Liver (tissue), 8 donors: ENCODE measurements at regions not wholly inside any gene's neighbourhood (a gene's known extent, or its start where the extent isn't known, plus 50 kb on each side); places are given as distances from the start of the nearest gene placed in this dataset.

ENCODE experiments used
- DNase-seq: peaks from one replicate; pipeline ENCODE4 v3.0.0-alpha.2; 2017; ENCODE audit warnings: low spot score
- H3K27ac ChIP-seq, 2 donors: one replicate each; pipeline ENCODE4 v1.7.0; 2013; ENCODE audit warnings: inconsistent platforms in 2 of 2, low read length in 2 of 2, control low read depth in 1 of 2, low read depth in 1 of 2, mild to moderate bottlenecking in 1 of 2
- H3K27me3 ChIP-seq, 4 donors: one replicate each; pipeline versions ENCODE4 v1.6.1 to v1.7.0; 2013; ENCODE audit warnings: low read length in 3 of 4, inconsistent platforms in 1 of 4, mild to moderate bottlenecking in 1 of 4, moderate library complexity in 1 of 4; ENCODE audit not compliant: control insufficient read depth in 4 of 4, insufficient read depth in 4 of 4
- H3K36me3 ChIP-seq, 4 donors: one replicate each; pipeline versions ENCODE4 v1.6.1 to v1.7.0; 2013; ENCODE audit warnings: low read length in 3 of 4, mild to moderate bottlenecking in 3 of 4, low read depth in 1 of 4, moderate library complexity in 1 of 4; ENCODE audit not compliant: control insufficient read depth in 4 of 4, insufficient read depth in 3 of 4
- H3K4me1 ChIP-seq, 4 donors: one replicate each; pipeline versions ENCODE4 v1.6.1 to v1.7.0; 2013; ENCODE audit warnings: low read length in 3 of 4, mild to moderate bottlenecking in 3 of 4, moderate library complexity in 1 of 4; ENCODE audit not compliant: control insufficient read depth in 4 of 4, insufficient read depth in 4 of 4
- H3K4me3 ChIP-seq, 3 donors: one replicate each; pipeline versions ENCODE4 v1.6.1 to v1.7.0; 2013; ENCODE audit warnings: low read length in 3 of 3, control low read depth in 1 of 3, low read depth in 1 of 3, mild to moderate bottlenecking in 1 of 3
- H3K9ac ChIP-seq, 2 donors: one replicate each; pipeline ENCODE4 v1.7.0; 2013; ENCODE audit warnings: low read length in 2 of 2, mild to moderate bottlenecking in 2 of 2, moderate library complexity in 2 of 2, control low read depth in 1 of 2, low read depth in 1 of 2
- H3K9me3 ChIP-seq, 4 donors: one replicate each; pipeline versions ENCODE4 v1.6.1 to v1.7.0; 2013; ENCODE audit warnings: low read length in 3 of 4; ENCODE audit not compliant: control insufficient read depth in 4 of 4
- EGR1 ChIP-seq, 2 donors: IDR thresholded peaks; 2 replicates each; pipeline ENCODE4 v1.6.1; 2016 to 2018; ENCODE audit warnings: antibody characterized with exemption in 2 of 2, low read depth in 2 of 2
- FOXA2 ChIP-seq: IDR thresholded peaks from 2 replicates; pipeline ENCODE4 v1.6.1; 2016; ENCODE audit warnings: antibody characterized with exemption
- HNF4G ChIP-seq: IDR thresholded peaks from 2 replicates; pipeline ENCODE4 v1.6.1; 2016; ENCODE audit warnings: antibody characterized with exemption
- JUND ChIP-seq, 2 donors: IDR thresholded peaks; 2 replicates each; pipeline ENCODE4 v1.6.1; 2016; ENCODE audit warnings: antibody characterized with exemption in 2 of 2
- RAD21 ChIP-seq, 2 donors: IDR thresholded peaks; 2 replicates each; pipeline ENCODE4 v1.6.1; 2016; ENCODE audit warnings: antibody characterized with exemption in 2 of 2, mild to moderate bottlenecking in 2 of 2
- TAF1 ChIP-seq: conservative IDR thresholded peaks from 2 replicates; pipeline ENCODE4 v1.6.1; 2016; ENCODE audit warnings: antibody characterized with exemption, mild to moderate bottlenecking
- WGBS: extraction: QIAGEN DNeasy Blood & Tissue Kit; methylation state at CpG from one replicate; pipeline ENCODE4 v1.1.7; 2013; 5-methylcytosine and 5-hydroxymethylcytosine counted together
- TF ChIP-seq, protein P1 (sequence below): fragments of 150-350 bp; IDR thresholded peaks from 2 replicates; pipeline ENCODE4 v1.5.1; 2017; ENCODE audit warnings: improper control_type of control experiment, low read depth, low read length; ENCODE audit not compliant: missing input control
- TF ChIP-seq, protein P2 (sequence below): IDR thresholded peaks from 2 replicates; pipeline ENCODE4 v1.6.1; 2016; ENCODE audit warnings: antibody characterized with exemption
- TF ChIP-seq, protein P3 (sequence below): IDR thresholded peaks from 2 replicates; pipeline ENCODE4 v1.6.1; 2016; ENCODE audit warnings: antibody characterized with exemption, mild to moderate bottlenecking
- TF ChIP-seq, protein P4 (sequence below): IDR thresholded peaks from 2 replicates; pipeline ENCODE4 v1.6.1; 2016; ENCODE audit warnings: antibody characterized with exemption
- TF ChIP-seq, protein P5 (sequence below): IDR thresholded peaks from 2 replicates; pipeline ENCODE4 v1.6.1; 2016; ENCODE audit warnings: antibody characterized with exemption
- donor health status: healthy.
- donor health status: healthy.
- donor health status: healthy.
- donor health status: healthy.
- donor health status: healthy.

DNA sequence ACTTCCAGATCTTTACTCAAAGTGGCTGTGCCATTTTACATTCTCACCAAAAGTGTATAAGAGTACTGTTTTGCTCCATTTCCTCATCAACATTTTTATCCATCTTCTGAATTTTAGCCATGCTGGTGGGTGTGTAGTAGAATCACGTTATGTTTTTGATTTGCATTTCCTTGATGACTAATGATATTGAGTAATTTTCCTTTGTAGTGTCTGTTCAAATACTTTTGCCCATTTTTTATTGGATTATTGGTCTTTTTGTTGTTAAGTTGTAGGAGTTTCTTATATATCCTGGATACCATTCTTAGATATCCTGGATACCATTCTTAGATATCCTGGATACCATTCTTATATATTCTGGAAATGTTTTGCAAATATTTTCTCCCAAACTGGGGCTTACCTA is 344.9 kb downstream of the LRRC3B start:
- no peaks in the 10 kb centered on the region for H3K4me1 ChIP-seq
- 64% methylated on average over 1 of the region's 1 CpG for WGBS
- H3K9me3 ChIP-seq: no peaks in the 10 kb centered on the region
- TF ChIP-seq JUND (IDR thresholded peaks at IDR 0.05) (no peak), RAD21 (IDR thresholded peaks at IDR 0.05) (no peak), TAF1 (no peak), EGR1 (IDR thresholded peaks at IDR 0.05; ENCODE audit: low read depth in 2 of 2) (no peak), HNF4G (no peak)
- TF ChIP-seq, protein P1, sequence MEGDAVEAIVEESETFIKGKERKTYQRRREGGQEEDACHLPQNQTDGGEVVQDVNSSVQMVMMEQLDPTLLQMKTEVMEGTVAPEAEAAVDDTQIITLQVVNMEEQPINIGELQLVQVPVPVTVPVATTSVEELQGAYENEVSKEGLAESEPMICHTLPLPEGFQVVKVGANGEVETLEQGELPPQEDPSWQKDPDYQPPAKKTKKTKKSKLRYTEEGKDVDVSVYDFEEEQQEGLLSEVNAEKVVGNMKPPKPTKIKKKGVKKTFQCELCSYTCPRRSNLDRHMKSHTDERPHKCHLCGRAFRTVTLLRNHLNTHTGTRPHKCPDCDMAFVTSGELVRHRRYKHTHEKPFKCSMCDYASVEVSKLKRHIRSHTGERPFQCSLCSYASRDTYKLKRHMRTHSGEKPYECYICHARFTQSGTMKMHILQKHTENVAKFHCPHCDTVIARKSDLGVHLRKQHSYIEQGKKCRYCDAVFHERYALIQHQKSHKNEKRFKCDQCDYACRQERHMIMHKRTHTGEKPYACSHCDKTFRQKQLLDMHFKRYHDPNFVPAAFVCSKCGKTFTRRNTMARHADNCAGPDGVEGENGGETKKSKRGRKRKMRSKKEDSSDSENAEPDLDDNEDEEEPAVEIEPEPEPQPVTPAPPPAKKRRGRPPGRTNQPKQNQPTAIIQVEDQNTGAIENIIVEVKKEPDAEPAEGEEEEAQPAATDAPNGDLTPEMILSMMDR: no peak
- TF ChIP-seq, protein P2, sequence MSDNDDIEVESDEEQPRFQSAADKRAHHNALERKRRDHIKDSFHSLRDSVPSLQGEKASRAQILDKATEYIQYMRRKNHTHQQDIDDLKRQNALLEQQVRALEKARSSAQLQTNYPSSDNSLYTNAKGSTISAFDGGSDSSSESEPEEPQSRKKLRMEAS: no peak
- TF ChIP-seq, protein P3, sequence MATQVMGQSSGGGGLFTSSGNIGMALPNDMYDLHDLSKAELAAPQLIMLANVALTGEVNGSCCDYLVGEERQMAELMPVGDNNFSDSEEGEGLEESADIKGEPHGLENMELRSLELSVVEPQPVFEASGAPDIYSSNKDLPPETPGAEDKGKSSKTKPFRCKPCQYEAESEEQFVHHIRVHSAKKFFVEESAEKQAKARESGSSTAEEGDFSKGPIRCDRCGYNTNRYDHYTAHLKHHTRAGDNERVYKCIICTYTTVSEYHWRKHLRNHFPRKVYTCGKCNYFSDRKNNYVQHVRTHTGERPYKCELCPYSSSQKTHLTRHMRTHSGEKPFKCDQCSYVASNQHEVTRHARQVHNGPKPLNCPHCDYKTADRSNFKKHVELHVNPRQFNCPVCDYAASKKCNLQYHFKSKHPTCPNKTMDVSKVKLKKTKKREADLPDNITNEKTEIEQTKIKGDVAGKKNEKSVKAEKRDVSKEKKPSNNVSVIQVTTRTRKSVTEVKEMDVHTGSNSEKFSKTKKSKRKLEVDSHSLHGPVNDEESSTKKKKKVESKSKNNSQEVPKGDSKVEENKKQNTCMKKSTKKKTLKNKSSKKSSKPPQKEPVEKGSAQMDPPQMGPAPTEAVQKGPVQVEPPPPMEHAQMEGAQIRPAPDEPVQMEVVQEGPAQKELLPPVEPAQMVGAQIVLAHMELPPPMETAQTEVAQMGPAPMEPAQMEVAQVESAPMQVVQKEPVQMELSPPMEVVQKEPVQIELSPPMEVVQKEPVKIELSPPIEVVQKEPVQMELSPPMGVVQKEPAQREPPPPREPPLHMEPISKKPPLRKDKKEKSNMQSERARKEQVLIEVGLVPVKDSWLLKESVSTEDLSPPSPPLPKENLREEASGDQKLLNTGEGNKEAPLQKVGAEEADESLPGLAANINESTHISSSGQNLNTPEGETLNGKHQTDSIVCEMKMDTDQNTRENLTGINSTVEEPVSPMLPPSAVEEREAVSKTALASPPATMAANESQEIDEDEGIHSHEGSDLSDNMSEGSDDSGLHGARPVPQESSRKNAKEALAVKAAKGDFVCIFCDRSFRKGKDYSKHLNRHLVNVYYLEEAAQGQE: no peak
- TF ChIP-seq, protein P4, sequence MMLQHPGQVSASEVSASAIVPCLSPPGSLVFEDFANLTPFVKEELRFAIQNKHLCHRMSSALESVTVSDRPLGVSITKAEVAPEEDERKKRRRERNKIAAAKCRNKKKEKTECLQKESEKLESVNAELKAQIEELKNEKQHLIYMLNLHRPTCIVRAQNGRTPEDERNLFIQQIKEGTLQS: no peak
- no peak overlapping the region for H3K27ac ChIP-seq
- H3K9ac ChIP-seq: no peak overlapping the region
- H3K27me3 ChIP-seq: no peaks in the 10 kb centered on the region
- H3K36me3 ChIP-seq: no peaks in the 10 kb centered on the region
- H3K4me3 ChIP-seq: no peak overlapping the region
- DNase-seq: no peak

GRCh38 chr3:26984416-26985390 is 362.1 kb downstream of the LRRC3B start:
- no peaks in the 10 kb centered on the region for H3K9me3 ChIP-seq
- DNase-seq: no peak
- H3K27ac ChIP-seq: no peak overlapping the region
- 65% methylated on average over 4 of the region's 4 CpGs for WGBS
- H3K4me3 ChIP-seq: no peak overlapping the region
- no peaks in the 10 kb centered on the region for H3K4me1 ChIP-seq
- no peaks in the 10 kb centered on the region for H3K27me3 ChIP-seq
- no peaks in the 10 kb centered on the region for H3K36me3 ChIP-seq
- H3K9ac ChIP-seq: no peak overlapping the region
- no peak for TF ChIP-seq EGR1 (IDR thresholded peaks at IDR 0.05; ENCODE audit: low read depth in 2 of 2)

GRCh38 chr3:26989037-26989436 is 366.5 kb downstream of the LRRC3B start:
- no peak overlapping the region for H3K4me3 ChIP-seq
- H3K4me1 ChIP-seq: no peaks in the 10 kb centered on the region
- no peaks in the 10 kb centered on the region for H3K9me3 ChIP-seq
- no peak for DNase-seq
- H3K9ac ChIP-seq: no peak overlapping the region
- WGBS: 28% methylated on average over 1 of the region's 1 CpG
- no peaks in the 10 kb centered on the region for H3K36me3 ChIP-seq
- no peaks in the 10 kb centered on the region for H3K27me3 ChIP-seq
- H3K27ac ChIP-seq: no peak overlapping the region
- TF ChIP-seq, protein P5, sequence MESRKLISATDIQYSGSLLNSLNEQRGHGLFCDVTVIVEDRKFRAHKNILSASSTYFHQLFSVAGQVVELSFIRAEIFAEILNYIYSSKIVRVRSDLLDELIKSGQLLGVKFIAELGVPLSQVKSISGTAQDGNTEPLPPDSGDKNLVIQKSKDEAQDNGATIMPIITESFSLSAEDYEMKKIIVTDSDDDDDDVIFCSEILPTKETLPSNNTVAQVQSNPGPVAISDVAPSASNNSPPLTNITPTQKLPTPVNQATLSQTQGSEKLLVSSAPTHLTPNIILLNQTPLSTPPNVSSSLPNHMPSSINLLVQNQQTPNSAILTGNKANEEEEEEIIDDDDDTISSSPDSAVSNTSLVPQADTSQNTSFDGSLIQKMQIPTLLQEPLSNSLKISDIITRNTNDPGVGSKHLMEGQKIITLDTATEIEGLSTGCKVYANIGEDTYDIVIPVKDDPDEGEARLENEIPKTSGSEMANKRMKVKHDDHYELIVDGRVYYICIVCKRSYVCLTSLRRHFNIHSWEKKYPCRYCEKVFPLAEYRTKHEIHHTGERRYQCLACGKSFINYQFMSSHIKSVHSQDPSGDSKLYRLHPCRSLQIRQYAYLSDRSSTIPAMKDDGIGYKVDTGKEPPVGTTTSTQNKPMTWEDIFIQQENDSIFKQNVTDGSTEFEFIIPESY: no peak
- TF ChIP-seq, protein P3: no peak
- TF ChIP-seq FOXA2: no peak
